ENCODE measurements at regions not wholly inside any gene's neighbourhood (a gene's known extent, or its start where the extent isn't known, plus 50 kb on each side); places are given as distances from the start of the nearest gene placed in this dataset.

- Histone ChIP-seq H3K4me3 (no peak overlapping the region), H3K9me3 (no peaks in the 10 kb centered on the region), H3K27me3 (no peaks in the 10 kb centered on the region), H3K27ac (no peak overlapping the region), H3K4me1 (peaks cover 0 to 32% (median 22%) of the 10 kb centered on the region in 4 donors), H3K36me3 (no peaks in the 10 kb centered on the region)
- intact Hi-C loops (cut with DNase I) = no loop called here
- no peak for DNase-seq
- WGBS, 2 donors = 74 to 93% methylated on average over 2 of the region's 2 CpGs
- no peak for TF ChIP-seq POLR2AphosphoS5 (IDR thresholded peaks at IDR 0.05)
- TF ChIP-seq EP300 (IDR thresholded peaks at IDR 0.05) = no peak
- no peak for TF ChIP-seq POLR2A (IDR thresholded peaks at IDR 0.05)
- TF ChIP-seq CTCF (IDR thresholded peaks at IDR 0.05) = no peak
These were observed 149.5 kb downstream of the SLC16A9 start for GRCh38 chr10:59560161-59560560.

- Histone ChIP-seq H3K4me3 (no peak overlapping the region), H3K27me3 (no peaks in the 10 kb centered on the region), H3K4me1 (peaks cover 0 to 37% (median 19%) of the 10 kb centered on the region in 4 donors), H3K36me3 (no peaks in the 10 kb centered on the region), H3K27ac (no peak overlapping the region), H3K9me3 (no peaks in the 10 kb centered on the region)
- DNase-seq = no peak
- intact Hi-C loops (cut with DNase I) = no loop called here
- 83 to 91% methylated on average over 4 of the region's 4 CpGs for WGBS, 2 donors
- TF ChIP-seq POLR2AphosphoS5 (IDR thresholded peaks at IDR 0.05) (no peak), CTCF (IDR thresholded peaks at IDR 0.05) (no peak), POLR2A (IDR thresholded peaks at IDR 0.05) (no peak), EP300 (IDR thresholded peaks at IDR 0.05) (no peak)
These were observed 151.6 kb downstream of the SLC16A9 start for GRCh38 chr10:59558066-59558465.

GRCh38 chr10:59557642-59558041 lies 152.0 kb downstream of the SLC16A9 start:
- no peak overlapping the region for H3K27ac ChIP-seq
- H3K4me3 ChIP-seq = no peak overlapping the region
- no peaks in the 10 kb centered on the region for H3K36me3 ChIP-seq
- WGBS, 2 donors = 47 to 70% methylated on average over 3 of the region's 3 CpGs
- no peak for DNase-seq
- no peaks in the 10 kb centered on the region for H3K27me3 ChIP-seq
- H3K4me1 ChIP-seq = peaks cover 0 to 40% (median 18%) of the 10 kb centered on the region in 4 donors
- TF ChIP-seq POLR2AphosphoS5 (IDR thresholded peaks at IDR 0.05) (no peak), POLR2A (IDR thresholded peaks at IDR 0.05) (no peak)
- intact Hi-C loops (cut with DNase I) = no loop called here
- H3K9me3 ChIP-seq = no peaks in the 10 kb centered on the region

- Histone ChIP-seq H3K4me1 (peaks cover 0 to 34% (median 12%) of the 10 kb centered on the region in 4 donors), H3K36me3 (no peaks in the 10 kb centered on the region), H3K4me3 (no peak overlapping the region), H3K27me3 (no peaks in the 10 kb centered on the region), H3K27ac (no peak overlapping the region), H3K9me3 (no peaks in the 10 kb centered on the region)
- intact Hi-C loops (cut with DNase I) = no loop called here
- no peak for TF ChIP-seq CTCF (IDR thresholded peaks at IDR 0.05)
- no peak for TF ChIP-seq POLR2A (IDR thresholded peaks at IDR 0.05)
- TF ChIP-seq POLR2AphosphoS5 (IDR thresholded peaks at IDR 0.05) = no peak
- no peak for TF ChIP-seq EP300 (IDR thresholded peaks at IDR 0.05)
- 42 to 48% methylated on average over 1 of the region's 1 CpG for WGBS, 2 donors
- DNase-seq = no peak
These were observed 152.6 kb downstream of the SLC16A9 start for GRCh38 chr10:59557052-59557451.

GRCh38 chr10:59553162-59553900 lies 156.3 kb downstream of the SLC16A9 start:
- TF ChIP-seq POLR2AphosphoS5 (IDR thresholded peaks at IDR 0.05) = no peak
- TF ChIP-seq POLR2A (IDR thresholded peaks at IDR 0.05) = no peak
- TF ChIP-seq CTCF (IDR thresholded peaks at IDR 0.05) = no peak
- no peak for TF ChIP-seq EP300 (IDR thresholded peaks at IDR 0.05)
- Histone ChIP-seq H3K27ac (no peak overlapping the region), H3K4me1 (peaks cover 0 to 30% (median 8%) of the 10 kb centered on the region in 4 donors), H3K4me3 (no peak overlapping the region), H3K9me3 (no peaks in the 10 kb centered on the region), H3K27me3 (no peaks in the 10 kb centered on the region), H3K36me3 (no peaks in the 10 kb centered on the region)
- WGBS, 2 donors = 70 to 73% methylated on average over 7 of the region's 7 CpGs
- DNase-seq = no peak
- intact Hi-C loops (cut with DNase I) = no loop called here
